C4-2B (cell line): ENCODE measurements at regions not wholly inside any gene's neighbourhood (a gene's known extent, or its start where the extent isn't known, plus 50 kb on each side); places are given as distances from the start of the nearest gene placed in this dataset.
"Not testable (repeated sequence)": the region's sequence is repeated elsewhere in the genome, so short reads cannot be mapped to it uniquely, and the experiment has no call there.

Source experiments
- H3K27ac ChIP-seq: fragments of 450-650 bp; 2 replicates; pipeline ENCODE4 v1.5.1; 2017
- ZFX ChIP-seq: fragments of 450-650 bp; IDR thresholded peaks from 2 replicates; pipeline ENCODE4 v1.6.1; 2017
- TF ChIP-seq, protein P1 (sequence below): fragments of 450-650 bp; conservative IDR thresholded peaks from 2 replicates; pipeline ENCODE4 v1.5.1; 2017; ENCODE audit warnings: mild to moderate bottlenecking

GRCh38 chr9:107778661-107779060 lies 289.1 kb upstream of the KLF4 start:
- TF ChIP-seq, protein P1, sequence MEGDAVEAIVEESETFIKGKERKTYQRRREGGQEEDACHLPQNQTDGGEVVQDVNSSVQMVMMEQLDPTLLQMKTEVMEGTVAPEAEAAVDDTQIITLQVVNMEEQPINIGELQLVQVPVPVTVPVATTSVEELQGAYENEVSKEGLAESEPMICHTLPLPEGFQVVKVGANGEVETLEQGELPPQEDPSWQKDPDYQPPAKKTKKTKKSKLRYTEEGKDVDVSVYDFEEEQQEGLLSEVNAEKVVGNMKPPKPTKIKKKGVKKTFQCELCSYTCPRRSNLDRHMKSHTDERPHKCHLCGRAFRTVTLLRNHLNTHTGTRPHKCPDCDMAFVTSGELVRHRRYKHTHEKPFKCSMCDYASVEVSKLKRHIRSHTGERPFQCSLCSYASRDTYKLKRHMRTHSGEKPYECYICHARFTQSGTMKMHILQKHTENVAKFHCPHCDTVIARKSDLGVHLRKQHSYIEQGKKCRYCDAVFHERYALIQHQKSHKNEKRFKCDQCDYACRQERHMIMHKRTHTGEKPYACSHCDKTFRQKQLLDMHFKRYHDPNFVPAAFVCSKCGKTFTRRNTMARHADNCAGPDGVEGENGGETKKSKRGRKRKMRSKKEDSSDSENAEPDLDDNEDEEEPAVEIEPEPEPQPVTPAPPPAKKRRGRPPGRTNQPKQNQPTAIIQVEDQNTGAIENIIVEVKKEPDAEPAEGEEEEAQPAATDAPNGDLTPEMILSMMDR: no peak
- no peak for TF ChIP-seq ZFX
- H3K27ac ChIP-seq: no peak overlapping the region

GRCh38 chr9:107774099-107774498 lies 284.5 kb upstream of the KLF4 start:
- not testable (repeated sequence) for H3K27ac ChIP-seq

GRCh38 chr9:107772988-107773387 lies 283.4 kb upstream of the KLF4 start:
- TF ChIP-seq, protein P1: no peak
- TF ChIP-seq ZFX: no peak

DNA sequence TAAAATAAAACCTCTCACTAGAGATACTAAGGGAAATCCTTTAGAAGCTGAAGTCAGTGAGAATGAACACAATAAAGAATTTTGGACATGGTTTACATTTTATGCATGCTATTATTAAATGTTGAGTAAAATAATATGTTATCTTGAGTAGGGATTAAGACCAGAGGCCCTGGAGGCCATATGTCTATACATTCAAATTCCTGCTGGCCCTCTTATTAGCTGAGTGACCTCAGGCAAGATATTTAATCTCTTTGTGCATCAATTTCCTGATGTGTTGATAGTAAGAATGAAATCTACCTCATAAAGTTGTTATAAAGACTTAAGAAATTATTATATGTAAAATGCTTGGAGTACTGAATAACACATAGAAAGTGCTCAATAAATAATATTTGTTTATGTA lies 281.1 kb upstream of the KLF4 start:
- TF ChIP-seq, protein P1: no peak
- TF ChIP-seq ZFX: no peak
- no peak overlapping the region for H3K27ac ChIP-seq

More at GRCh38 chr9:107772988-107773387, 283.4 kb upstream of the KLF4 start:
- H3K27ac ChIP-seq: no peak overlapping the region

- no peak for TF ChIP-seq ZFX
- TF ChIP-seq, protein P1: no peak
- H3K27ac ChIP-seq: no peak overlapping the region
Observed at GRCh38 chr9:107768224-107768623, 278.7 kb upstream of the KLF4 start.

DNA sequence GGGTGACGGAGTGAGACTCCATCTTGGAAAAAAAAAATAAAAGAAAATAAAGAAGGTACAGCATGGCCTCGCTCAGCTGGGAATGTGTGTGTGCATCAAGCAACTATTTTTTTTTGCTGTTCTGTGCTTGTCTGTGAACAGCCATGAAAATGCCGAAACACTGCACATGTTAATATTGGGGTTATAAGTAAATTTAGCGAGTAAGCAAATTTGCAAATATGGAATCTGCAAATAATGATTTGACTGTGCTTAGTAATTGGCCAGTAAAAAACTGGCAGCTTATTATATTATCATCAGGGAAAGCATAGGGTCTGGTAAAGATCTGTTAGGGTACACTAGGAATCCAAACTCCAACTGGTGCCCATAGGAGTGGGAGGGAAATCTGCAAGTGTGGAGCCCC lies 278.1 kb upstream of the KLF4 start:
- no peak overlapping the region for H3K27ac ChIP-seq
- TF ChIP-seq ZFX: no peak
- TF ChIP-seq, protein P1: no peak

GRCh38 chr9:107763469-107763868 lies 273.9 kb upstream of the KLF4 start:
- not testable (repeated sequence) for H3K27ac ChIP-seq

GRCh38 chr9:107761307-107761706 lies 271.7 kb upstream of the KLF4 start:
- TF ChIP-seq, protein P1: no peak
- no peak for TF ChIP-seq ZFX
- H3K27ac ChIP-seq: no peak overlapping the region
